OCI-LY1 (cell line): ENCODE measurements at regions not wholly inside any gene's neighbourhood (a gene's known extent, or its start where the extent isn't known, plus 50 kb on each side); places are given as distances from the start of the nearest gene placed in this dataset.

ENCODE experiments used
- H2AFZ ChIP-seq: fragments of 200-600 bp; sonication (generic), shearing (Covaris generic); 2 replicates; pipeline ENCODE4 v1.6.0; 2014; ENCODE audit warnings: antibody characterized with exemption, mild to moderate bottlenecking, low read length
- H3F3A ChIP-seq: fragments of 200-600 bp; sonication (generic), shearing (Covaris generic); 2 replicates; pipeline ENCODE4 v1.6.0; 2014; ENCODE audit warnings: mild to moderate bottlenecking, antibody characterized with exemption, low read length, moderate library complexity; ENCODE audit not compliant: insufficient read depth
- H3K27ac ChIP-seq: fragments of 200-600 bp; sonication (generic); 2 replicates; pipeline ENCODE4 v1.5.1; 2014; ENCODE audit warnings: low read length, mixed run types, mild to moderate bottlenecking, low read depth; ENCODE audit not compliant: poor library complexity, severe bottlenecking
- H3K27me3 ChIP-seq: fragments of 200-600 bp; sonication (generic); 2 replicates; pipeline ENCODE4 v1.6.0; 2014; ENCODE audit warnings: antibody characterized with exemption, mild to moderate bottlenecking, low read length, moderate library complexity; ENCODE audit not compliant: insufficient read depth
- H3K36me3 ChIP-seq: fragments of 200-600 bp; sonication (generic); 2 replicates; pipeline ENCODE4 v1.6.1; 2014; ENCODE audit warnings: mild to moderate bottlenecking, antibody characterized with exemption, low read length, moderate library complexity, mixed read lengths; ENCODE audit not compliant: insufficient read depth
- H3K4me1 ChIP-seq: fragments of 200-600 bp; sonication (generic); 2 replicates; pipeline ENCODE4 v1.5.1; 2014; ENCODE audit warnings: mild to moderate bottlenecking, low read length, moderate library complexity; ENCODE audit not compliant: insufficient read depth, severe bottlenecking
- H3K4me2 ChIP-seq: fragments of 200-600 bp; sonication (generic), shearing (Covaris generic); 2 replicates; pipeline ENCODE4 v1.6.1; 2014; ENCODE audit warnings: low read length
- H3K4me3 ChIP-seq: fragments of 200-600 bp; sonication (generic); 2 replicates; pipeline ENCODE4 v1.5.1; 2014; ENCODE audit warnings: low read length, low read depth, mild to moderate bottlenecking, mixed read lengths; ENCODE audit not compliant: poor library complexity, severe bottlenecking
- H3K79me2 ChIP-seq: fragments of 200-600 bp; shearing (Covaris generic); 2 replicates; pipeline ENCODE4 v1.6.1; 2016; ENCODE audit warnings: mixed run types, low read length, mixed read lengths; ENCODE audit not compliant: insufficient read depth
- H3K9ac ChIP-seq: fragments of 200-600 bp; sonication (generic), shearing (Covaris generic); 2 replicates; pipeline ENCODE4 v1.6.1; 2014; ENCODE audit warnings: mild to moderate bottlenecking, low read length, mixed read lengths
- H3K9me2 ChIP-seq: fragments of 200-600 bp; sonication (generic), shearing (Covaris generic); 2 replicates; pipeline ENCODE4 v1.6.1; 2014; ENCODE audit warnings: low read depth, mild to moderate bottlenecking, low read length, mixed read lengths
- H3K9me3 ChIP-seq: fragments of 200-600 bp; shearing (Covaris generic); 2 replicates; pipeline ENCODE4 v1.6.1; 2014; ENCODE audit warnings: low read length, mixed read lengths
- H4K20me1 ChIP-seq: fragments of 200-600 bp; sonication (generic), shearing (Covaris generic); 2 replicates; pipeline ENCODE4 v1.6.0; 2016; ENCODE audit warnings: mild to moderate bottlenecking, low read length; ENCODE audit not compliant: insufficient read depth
- CTCF ChIP-seq: fragments of 200-600 bp; sonication (generic), shearing (Covaris generic); IDR thresholded peaks from 2 replicates; pipeline ENCODE4 v1.5.1; 2017; ENCODE audit warnings: mild to moderate bottlenecking, antibody characterized with exemption, low read length, moderate library complexity, mixed read lengths
- EZH2 ChIP-seq: fragments of 200-600 bp; sonication (generic), shearing (Covaris generic); IDR thresholded peaks from 2 replicates; pipeline ENCODE4 v1.8.0; 2017; ENCODE audit warnings: borderline replicate concordance, mixed run types, mild to moderate bottlenecking, antibody characterized with exemption, low read length, moderate library complexity, mixed read lengths

GRCh38 chr5:161134956-161135355 is 282.9 kb upstream of the ATP10B start:
- no peaks in the 10 kb centered on the region for H3F3A ChIP-seq
- TF ChIP-seq CTCF (no peak), EZH2 (no peak)

DNA sequence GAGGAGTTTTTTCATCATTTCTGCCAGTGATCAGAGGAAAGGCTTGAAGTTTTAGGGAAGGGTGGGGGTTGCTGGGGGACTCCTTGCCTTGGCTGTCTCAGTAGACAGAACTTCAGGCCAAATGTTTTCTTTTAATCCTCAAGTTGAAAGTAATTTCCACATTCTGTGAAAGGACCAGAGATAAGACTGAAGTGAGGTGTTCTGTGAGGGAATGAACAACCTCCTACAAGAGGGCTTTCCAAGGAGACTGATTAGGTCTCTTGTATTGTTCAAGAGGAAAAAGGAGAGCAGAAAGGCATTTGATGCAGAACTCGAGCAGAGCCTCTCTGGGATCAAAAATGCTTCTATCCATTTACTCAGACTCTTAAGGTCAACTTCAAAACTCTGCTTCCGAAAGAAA is 282.1 kb upstream of the ATP10B start:
- no peak overlapping the region for H3K27ac ChIP-seq
- no peaks in the 10 kb centered on the region for H3F3A ChIP-seq
- H3K36me3 ChIP-seq, result no peaks in the 10 kb centered on the region
- H2AFZ ChIP-seq, result no peak overlapping the region
- H3K9me3 ChIP-seq, result no peaks in the 10 kb centered on the region
- no peaks in the 10 kb centered on the region for H3K27me3 ChIP-seq
- H3K79me2 ChIP-seq, result no peaks in the 10 kb centered on the region
- H3K9me2 ChIP-seq, result no peaks in the 10 kb centered on the region
- H4K20me1 ChIP-seq, result no peaks in the 10 kb centered on the region
- no peak overlapping the region for H3K9ac ChIP-seq
- no peaks in the 10 kb centered on the region for H3K4me1 ChIP-seq
- no peak overlapping the region for H3K4me3 ChIP-seq
- H3K4me2 ChIP-seq, result no peak overlapping the region
- TF ChIP-seq CTCF (no peak), EZH2 (no peak)

More at GRCh38 chr5:161134956-161135355, 282.9 kb upstream of the ATP10B start:
- Histone ChIP-seq H3K4me3 (no peak overlapping the region), H4K20me1 (no peaks in the 10 kb centered on the region), H3K4me1 (no peaks in the 10 kb centered on the region), H3K9ac (no peak overlapping the region), H3K27me3 (no peaks in the 10 kb centered on the region), H3K27ac (no peak overlapping the region), H2AFZ (no peak overlapping the region), H3K9me2 (no peaks in the 10 kb centered on the region), H3K9me3 (no peaks in the 10 kb centered on the region), H3K79me2 (no peaks in the 10 kb centered on the region), H3K4me2 (no peak overlapping the region), H3K36me3 (no peaks in the 10 kb centered on the region)

DNA sequence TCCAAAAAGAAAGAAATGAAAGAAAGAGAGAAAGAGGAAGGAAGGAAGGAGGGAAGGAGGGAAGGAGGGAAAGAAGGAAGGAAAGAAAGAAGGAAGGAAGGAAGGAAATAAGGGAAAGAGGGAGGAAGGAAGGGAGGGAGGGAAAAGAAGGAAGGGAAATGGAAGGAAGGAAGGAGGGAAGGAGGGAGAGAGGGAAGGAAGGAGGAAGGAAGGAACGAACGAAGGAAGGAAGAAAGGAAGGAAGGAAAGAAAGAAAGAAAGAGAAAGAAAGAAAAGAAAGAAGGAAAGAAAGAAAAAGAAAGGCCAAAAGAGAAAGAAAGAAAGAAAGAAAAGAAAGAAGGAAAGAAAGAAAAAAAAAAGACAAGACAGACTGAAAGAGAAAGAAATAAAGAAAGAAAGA is 263.9 kb upstream of the ATP10B start:
- H3K4me2 ChIP-seq, result no peak overlapping the region
- H3K27ac ChIP-seq, result no peak overlapping the region
- no peak overlapping the region for H3K4me3 ChIP-seq
- H4K20me1 ChIP-seq, result no peaks in the 10 kb centered on the region
- H3K36me3 ChIP-seq, result no peaks in the 10 kb centered on the region
- H3K9me3 ChIP-seq, result no peaks in the 10 kb centered on the region
- TF ChIP-seq CTCF (no peak), EZH2 (no peak)
- H3K27me3 ChIP-seq, result no peaks in the 10 kb centered on the region
- H3F3A ChIP-seq, result no peaks in the 10 kb centered on the region
- no peaks in the 10 kb centered on the region for H3K9me2 ChIP-seq
- H2AFZ ChIP-seq, result no peak overlapping the region
- H3K9ac ChIP-seq, result no peak overlapping the region
- H3K79me2 ChIP-seq, result no peaks in the 10 kb centered on the region
- no peaks in the 10 kb centered on the region for H3K4me1 ChIP-seq
